Activated CD8-positive, alpha-beta memory T cell treated with anti-CD3 and anti-CD28 coated beads, Interleukin-2, amount 10 ng/mL, durations not matched to agents 7 days and 5 days (primary cell): ENCODE measurements at regions not wholly inside any gene's neighbourhood (a gene's known extent, or its start where the extent isn't known, plus 50 kb on each side); places are given as distances from the start of the nearest gene placed in this dataset.

Source experiments
- ATAC-seq: fragments of 150-1000 bp; cut with Tn5 transposase; one replicate; pipeline ENCODE4 v1.10.0; 2021; ENCODE audit warnings: moderate library complexity
- CTCF ChIA-PET: fragments of 350-600 bp; sonication (Branson Sonifier 250); formaldehyde crosslinking; loops from one replicate; lab custom pipeline; 2021; ENCODE audit warnings: antibody characterized with exemption; lab: Charles Lee
- DNase-seq: peaks from one replicate; pipeline ENCODE4 v3.0.0-alpha.2; 2020
- H3K27ac Mint-ChIP-seq: one replicate; pipeline ENCODE4 v1.8.0; 2021; ENCODE audit warnings: mild to moderate bottlenecking, mixed read lengths
- H3K27me3 Mint-ChIP-seq: one replicate; pipeline ENCODE4 v1.8.0; 2021; ENCODE audit warnings: mixed read lengths
- H3K36me3 Mint-ChIP-seq: one replicate; pipeline ENCODE4 v1.8.0; 2021; ENCODE audit warnings: mild to moderate bottlenecking, mixed read lengths
- H3K4me1 Mint-ChIP-seq: one replicate; pipeline ENCODE4 v1.8.0; 2021; ENCODE audit warnings: mixed read lengths
- H3K4me3 Mint-ChIP-seq: one replicate; pipeline ENCODE4 v1.8.0; 2021; ENCODE audit warnings: mild to moderate bottlenecking, moderate library complexity, mixed read lengths
- H3K9me3 Mint-ChIP-seq: one replicate; pipeline ENCODE4 v1.8.0; 2022; ENCODE audit warnings: low read depth, mixed read lengths

- Mint-ChIP-seq H3K9me3 (no peaks in the 10 kb centered on the region), H3K4me1 (no peaks in the 10 kb centered on the region), H3K4me3 (no peak overlapping the region), H3K27ac (no peak overlapping the region), H3K27me3 (no peaks in the 10 kb centered on the region), H3K36me3 (no peaks in the 10 kb centered on the region)
- ATAC-seq (no peak), DNase-seq (peak; percentile 29)
- CTCF ChIA-PET: no interaction called here
Measured at GRCh38 chr6:169165561-169166300, 87.9 kb downstream of the THBS2 start.

GRCh38 chr6:169164986-169165385, 88.7 kb downstream of the THBS2 start:
- Mint-ChIP-seq H3K4me1 (no peaks in the 10 kb centered on the region), H3K27me3 (no peaks in the 10 kb centered on the region), H3K27ac (no peak overlapping the region), H3K36me3 (no peaks in the 10 kb centered on the region), H3K4me3 (no peak overlapping the region), H3K9me3 (no peaks in the 10 kb centered on the region)
- DNase-seq: peak; percentile 21
- CTCF ChIA-PET: no interaction called here
- ATAC-seq: no peak

GRCh38 chr6:169164451-169164850, 89.2 kb downstream of the THBS2 start:
- CTCF ChIA-PET: no interaction called here
- no peak overlapping the region for H3K27ac Mint-ChIP-seq
- H3K9me3 Mint-ChIP-seq: no peaks in the 10 kb centered on the region
- no peak overlapping the region for H3K4me3 Mint-ChIP-seq
- H3K36me3 Mint-ChIP-seq: no peaks in the 10 kb centered on the region
- peak; percentile 35 for DNase-seq
- no peaks in the 10 kb centered on the region for H3K4me1 Mint-ChIP-seq
- no peaks in the 10 kb centered on the region for H3K27me3 Mint-ChIP-seq
- ATAC-seq: no peak

- Mint-ChIP-seq H3K4me3 (no peak overlapping the region), H3K27me3 (no peaks in the 10 kb centered on the region), H3K27ac (no peak overlapping the region), H3K36me3 (no peaks in the 10 kb centered on the region), H3K9me3 (no peaks in the 10 kb centered on the region), H3K4me1 (no peaks in the 10 kb centered on the region)
- CTCF ChIA-PET: no interaction called here
- no peak for ATAC-seq
- peak; percentile 8 for DNase-seq
Measured at GRCh38 chr6:169163411-169163901, 90.2 kb downstream of the THBS2 start.

GRCh38 chr6:169162752-169163407, 90.8 kb downstream of the THBS2 start:
- H3K36me3 Mint-ChIP-seq: no peaks in the 10 kb centered on the region
- DNase-seq (peak; percentile 36), ATAC-seq (no peak)
- CTCF ChIA-PET: no interaction called here
- no peak overlapping the region for H3K4me3 Mint-ChIP-seq
- H3K27me3 Mint-ChIP-seq: no peaks in the 10 kb centered on the region
- no peak overlapping the region for H3K27ac Mint-ChIP-seq
- no peaks in the 10 kb centered on the region for H3K9me3 Mint-ChIP-seq
- no peaks in the 10 kb centered on the region for H3K4me1 Mint-ChIP-seq

- ATAC-seq (no peak), DNase-seq (peak; percentile 22)
- no peaks in the 10 kb centered on the region for H3K27me3 Mint-ChIP-seq
- H3K4me3 Mint-ChIP-seq: no peak overlapping the region
- no peak overlapping the region for H3K27ac Mint-ChIP-seq
- CTCF ChIA-PET: no interaction called here
- no peaks in the 10 kb centered on the region for H3K4me1 Mint-ChIP-seq
- H3K36me3 Mint-ChIP-seq: no peaks in the 10 kb centered on the region
- H3K9me3 Mint-ChIP-seq: no peaks in the 10 kb centered on the region
Measured at GRCh38 chr6:169162249-169162648, 91.4 kb downstream of the THBS2 start.

- no peaks in the 10 kb centered on the region for H3K36me3 Mint-ChIP-seq
- H3K9me3 Mint-ChIP-seq: no peaks in the 10 kb centered on the region
- no peak for ATAC-seq
- H3K27ac Mint-ChIP-seq: no peak overlapping the region
- no peak overlapping the region for H3K4me3 Mint-ChIP-seq
- no peaks in the 10 kb centered on the region for H3K27me3 Mint-ChIP-seq
- H3K4me1 Mint-ChIP-seq: no peaks in the 10 kb centered on the region
- CTCF ChIA-PET: no interaction called here
- DNase-seq: peak; percentile 19
Measured at GRCh38 chr6:169161572-169162167, 92.0 kb downstream of the THBS2 start.

- Mint-ChIP-seq H3K9me3 (no peaks in the 10 kb centered on the region), H3K4me3 (no peak overlapping the region), H3K36me3 (no peaks in the 10 kb centered on the region), H3K4me1 (no peaks in the 10 kb centered on the region), H3K27ac (no peak overlapping the region), H3K27me3 (no peaks in the 10 kb centered on the region)
- peak; percentile 15 for DNase-seq
- ATAC-seq: no peak
- CTCF ChIA-PET: no interaction called here
Measured at GRCh38 chr6:169160855-169161560, 92.6 kb downstream of the THBS2 start.

GRCh38 chr6:169160091-169160854, 93.4 kb downstream of the THBS2 start:
- no peaks in the 10 kb centered on the region for H3K27me3 Mint-ChIP-seq
- H3K4me1 Mint-ChIP-seq: no peaks in the 10 kb centered on the region
- no peaks in the 10 kb centered on the region for H3K36me3 Mint-ChIP-seq
- H3K9me3 Mint-ChIP-seq: no peaks in the 10 kb centered on the region
- no peak for ATAC-seq
- CTCF ChIA-PET: no interaction called here
- DNase-seq: no peak
- no peak overlapping the region for H3K27ac Mint-ChIP-seq
- no peak overlapping the region for H3K4me3 Mint-ChIP-seq

- no peaks in the 10 kb centered on the region for H3K4me1 Mint-ChIP-seq
- H3K36me3 Mint-ChIP-seq: no peaks in the 10 kb centered on the region
- H3K4me3 Mint-ChIP-seq: no peak overlapping the region
- no peaks in the 10 kb centered on the region for H3K9me3 Mint-ChIP-seq
- no peak overlapping the region for H3K27ac Mint-ChIP-seq
- CTCF ChIA-PET: no interaction called here
- DNase-seq (no peak), ATAC-seq (no peak)
- no peaks in the 10 kb centered on the region for H3K27me3 Mint-ChIP-seq
Measured at GRCh38 chr6:169159331-169159730, 94.3 kb downstream of the THBS2 start.

GRCh38 chr6:169158691-169159090, 95.0 kb downstream of the THBS2 start:
- no peaks in the 10 kb centered on the region for H3K27me3 Mint-ChIP-seq
- CTCF ChIA-PET: no interaction called here
- no peak overlapping the region for H3K4me3 Mint-ChIP-seq
- no peaks in the 10 kb centered on the region for H3K36me3 Mint-ChIP-seq
- H3K9me3 Mint-ChIP-seq: no peaks in the 10 kb centered on the region
- ATAC-seq (no peak), DNase-seq (no peak)
- no peak overlapping the region for H3K27ac Mint-ChIP-seq
- H3K4me1 Mint-ChIP-seq: no peaks in the 10 kb centered on the region

- DNase-seq: no peak
- H3K9me3 Mint-ChIP-seq: no peaks in the 10 kb centered on the region
- no peak overlapping the region for H3K4me3 Mint-ChIP-seq
- CTCF ChIA-PET: no interaction called here
- H3K27ac Mint-ChIP-seq: no peak overlapping the region
- H3K36me3 Mint-ChIP-seq: no peaks in the 10 kb centered on the region
- no peaks in the 10 kb centered on the region for H3K4me1 Mint-ChIP-seq
- no peak for ATAC-seq
- peaks cover 4% of the 10 kb centered on the region for H3K27me3 Mint-ChIP-seq
Measured at GRCh38 chr6:169158174-169158573, 95.5 kb downstream of the THBS2 start.
